ENCODE measurements at regions not wholly inside any gene's neighbourhood (a gene's known extent, or its start where the extent isn't known, plus 50 kb on each side); places are given as distances from the start of the nearest gene placed in this dataset.
A peak's percentile ranks its signal among the peaks of the same experiment; 100 is the strongest.

DNA sequence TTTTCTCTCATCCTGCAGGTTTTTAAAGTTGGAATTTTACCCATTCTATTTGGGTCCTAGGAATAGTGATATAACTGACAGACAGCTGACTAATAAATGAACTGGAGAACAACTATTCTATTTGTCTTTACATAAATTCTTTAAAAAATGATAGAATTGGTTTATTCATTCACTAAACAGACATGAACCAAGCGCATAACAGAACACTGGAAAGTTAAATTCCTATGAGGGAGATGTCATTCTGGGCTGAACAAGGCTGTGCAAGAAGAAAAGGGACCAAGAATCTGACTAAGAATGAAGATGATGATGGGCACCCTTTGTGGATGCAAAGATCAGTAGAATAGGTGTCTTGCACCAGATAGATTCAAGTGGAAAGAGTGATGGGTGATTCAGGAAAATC lies 256.3 kb upstream of the SASH1 start:
- Histone ChIP-seq H3K36me3 (ENCODE audit: insufficient read depth, low read length) (no peaks in the 10 kb centered on the region), H2AFZ (ENCODE audit: low read depth, low read length) (no peak overlapping the region)
- H3K4me3 Mint-ChIP-seq (ENCODE audit: unreplicated experiment), result no peak overlapping the region

GRCh38 chr6:148086843-148087242 lies 255.8 kb upstream of the SASH1 start:
- Mint-ChIP-seq H3K4me1 (ENCODE audit: low read depth, unreplicated experiment) (peaks cover 12% of the 10 kb centered on the region), H3K36me3 (ENCODE audit: low read depth, unreplicated experiment) (no peaks in the 10 kb centered on the region), H3K4me3 (ENCODE audit: unreplicated experiment) (no peak overlapping the region), H3K27ac (ENCODE audit: unreplicated experiment) (no peak overlapping the region), H3K27me3 (ENCODE audit: low read depth, unreplicated experiment) (no peaks in the 10 kb centered on the region), H3K9me3 (ENCODE audit: unreplicated experiment) (peaks cover 9% of the 10 kb centered on the region)
- H2AFZ ChIP-seq (ENCODE audit: low read depth, low read length), result no peak overlapping the region
- no peaks in the 10 kb centered on the region for H3K79me2 ChIP-seq (ENCODE audit: insufficient read depth, low read length)
- no peak overlapping the region for H3K9ac ChIP-seq (ENCODE audit: low read length)
- FAIRE-seq (no peak), DNase-seq (ENCODE audit: low read depth) (no peak)
- no peaks in the 10 kb centered on the region for H3K4me1 ChIP-seq (ENCODE audit: insufficient read depth, low read length)
- H3K9me3 ChIP-seq (ENCODE audit: insufficient read depth, low read depth, low read length), result no peaks in the 10 kb centered on the region
- H3K36me3 ChIP-seq (ENCODE audit: insufficient read depth, low read length), result no peaks in the 10 kb centered on the region
- no peak overlapping the region for H3K4me3 ChIP-seq (ENCODE audit: insufficient read depth, low read depth, low read length)
- no peak for TF ChIP-seq EZH2 (IDR thresholded peaks at IDR 0.05; ENCODE audit: insufficient read depth, low read length)
- no peak for TF ChIP-seq CTCF (IDR thresholded peaks at IDR 0.05; ENCODE audit: insufficient read depth, low read depth, low read length)
- no peaks in the 10 kb centered on the region for H3K27me3 ChIP-seq (ENCODE audit: insufficient read depth, low read length)
- H3K4me2 ChIP-seq (ENCODE audit: low read length), result no peak overlapping the region
- H3K27ac ChIP-seq (ENCODE audit: low read depth, low read length), result no peak overlapping the region
- H4K20me1 ChIP-seq (ENCODE audit: insufficient read depth, low read length), result no peaks in the 10 kb centered on the region

More for the DNA sequence above, 256.3 kb upstream of the SASH1 start:
- H3K79me2 ChIP-seq (ENCODE audit: insufficient read depth, low read length), result no peaks in the 10 kb centered on the region
- Mint-ChIP-seq H3K9me3 (ENCODE audit: unreplicated experiment) (peaks cover 9% of the 10 kb centered on the region), H3K27me3 (ENCODE audit: low read depth, unreplicated experiment) (no peaks in the 10 kb centered on the region), H3K27ac (ENCODE audit: unreplicated experiment) (peak overlapping the region; percentile 67), H3K36me3 (ENCODE audit: low read depth, unreplicated experiment) (no peaks in the 10 kb centered on the region), H3K4me1 (ENCODE audit: low read depth, unreplicated experiment) (peaks cover 12% of the 10 kb centered on the region)
- H3K27ac ChIP-seq (ENCODE audit: low read depth, low read length), result no peak overlapping the region
- no peak overlapping the region for H3K9ac ChIP-seq (ENCODE audit: low read length)
- FAIRE-seq (no peak), DNase-seq (ENCODE audit: low read depth) (no peak)
- H3K4me3 ChIP-seq (ENCODE audit: insufficient read depth, low read depth, low read length), result no peak overlapping the region
- TF ChIP-seq CTCF (IDR thresholded peaks at IDR 0.05; ENCODE audit: insufficient read depth, low read depth, low read length) (no peak), EZH2 (IDR thresholded peaks at IDR 0.05; ENCODE audit: insufficient read depth, low read length) (no peak)
- H3K4me1 ChIP-seq (ENCODE audit: insufficient read depth, low read length), result no peaks in the 10 kb centered on the region
- H3K9me3 ChIP-seq (ENCODE audit: insufficient read depth, low read depth, low read length), result no peaks in the 10 kb centered on the region
- no peaks in the 10 kb centered on the region for H3K27me3 ChIP-seq (ENCODE audit: insufficient read depth, low read length)
- H3K4me2 ChIP-seq (ENCODE audit: low read length), result no peak overlapping the region
- no peaks in the 10 kb centered on the region for H4K20me1 ChIP-seq (ENCODE audit: insufficient read depth, low read length)

DNA sequence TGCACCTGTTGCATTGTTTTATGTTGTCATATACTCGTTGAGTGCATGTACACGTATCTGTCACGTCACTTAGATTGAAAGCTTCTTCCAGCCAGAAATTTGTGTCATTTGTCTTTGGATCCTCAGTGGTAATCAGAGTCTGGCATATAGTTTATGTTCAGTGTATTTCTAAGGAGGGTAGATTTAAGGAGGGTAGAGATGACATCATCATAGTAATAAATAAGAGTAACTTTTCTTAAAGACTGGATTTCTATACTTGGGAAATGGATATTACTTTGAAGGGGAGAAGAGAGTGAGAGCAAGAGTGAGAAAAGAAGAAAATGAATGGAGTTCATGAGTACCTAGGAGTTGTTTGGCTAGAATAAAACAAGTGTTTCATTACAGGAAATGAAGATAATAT lies 255.0 kb upstream of the SASH1 start:
- no peak for FAIRE-seq
- no peak overlapping the region for H3K27ac Mint-ChIP-seq (ENCODE audit: unreplicated experiment)

More for the DNA sequence above, 255.0 kb upstream of the SASH1 start:
- TF ChIP-seq CTCF (IDR thresholded peaks at IDR 0.05; ENCODE audit: insufficient read depth, low read depth, low read length), result no peak
- no peak for TF ChIP-seq EZH2 (IDR thresholded peaks at IDR 0.05; ENCODE audit: insufficient read depth, low read length)
- H2AFZ ChIP-seq (ENCODE audit: low read depth, low read length), result no peak overlapping the region
- no peaks in the 10 kb centered on the region for H3K36me3 ChIP-seq (ENCODE audit: insufficient read depth, low read length)
- no peaks in the 10 kb centered on the region for H3K4me1 ChIP-seq (ENCODE audit: insufficient read depth, low read length)
- H3K79me2 ChIP-seq (ENCODE audit: insufficient read depth, low read length), result no peaks in the 10 kb centered on the region
- no peak overlapping the region for H3K27ac ChIP-seq (ENCODE audit: low read depth, low read length)
- no peak overlapping the region for H3K4me3 ChIP-seq (ENCODE audit: insufficient read depth, low read depth, low read length)
- H3K27me3 Mint-ChIP-seq (ENCODE audit: low read depth, unreplicated experiment), result no peaks in the 10 kb centered on the region
- H3K9ac ChIP-seq (ENCODE audit: low read length), result no peak overlapping the region
- H3K9me3 ChIP-seq (ENCODE audit: insufficient read depth, low read depth, low read length), result no peaks in the 10 kb centered on the region
- H3K27me3 ChIP-seq (ENCODE audit: insufficient read depth, low read length), result no peaks in the 10 kb centered on the region
- H3K36me3 Mint-ChIP-seq (ENCODE audit: low read depth, unreplicated experiment), result no peaks in the 10 kb centered on the region
- H3K4me3 Mint-ChIP-seq (ENCODE audit: unreplicated experiment), result no peak overlapping the region
- H4K20me1 ChIP-seq (ENCODE audit: insufficient read depth, low read length), result no peaks in the 10 kb centered on the region
- H3K4me2 ChIP-seq (ENCODE audit: low read length), result no peak overlapping the region
- peaks cover 9% of the 10 kb centered on the region for H3K9me3 Mint-ChIP-seq (ENCODE audit: unreplicated experiment)
- H3K4me1 Mint-ChIP-seq (ENCODE audit: low read depth, unreplicated experiment), result peaks cover 12% of the 10 kb centered on the region
- DNase-seq (ENCODE audit: low read depth), result no peak

Data from astrocyte (in vitro differentiated cells and primary cell).